Astrocyte (in vitro differentiated cells and primary cell): ENCODE measurements at regions not wholly inside any gene's neighbourhood (a gene's known extent, or its start where the extent isn't known, plus 50 kb on each side); places are given as distances from the start of the nearest gene placed in this dataset.
A peak's percentile ranks its signal among the peaks of the same experiment; 100 is the strongest.

Experiments
- DNase-seq: peaks from one replicate; pipeline ENCODE4 v3.0.0-alpha.2; 2010; ENCODE audit warnings: low read depth
- FAIRE-seq: peaks from 2 replicates; lab custom pipeline; 2011; peaks lifted over from hg19 to GRCh38; lab: Jason Lieb, UNC
- H2AFZ ChIP-seq: 2 replicates; pipeline ENCODE4 v1.6.0; 2012; ENCODE audit warnings: low read depth, low read length, inconsistent platforms
- H3K27ac ChIP-seq: 2 replicates; pipeline ENCODE4 v1.5.1; 2011; ENCODE audit warnings: low read depth, low read length, inconsistent platforms
- H3K27me3 ChIP-seq: 2 replicates; pipeline ENCODE4 v1.6.0; 2011; ENCODE audit warnings: low read length, inconsistent platforms; ENCODE audit not compliant: insufficient read depth
- H3K36me3 ChIP-seq: 2 replicates; pipeline ENCODE4 v1.5.1; 2011; ENCODE audit warnings: low read length, inconsistent platforms; ENCODE audit not compliant: insufficient read depth
- H3K4me1 ChIP-seq: 2 replicates; pipeline ENCODE4 v1.5.1; 2011; ENCODE audit warnings: low read length, inconsistent platforms; ENCODE audit not compliant: insufficient read depth
- H3K4me2 ChIP-seq: 2 replicates; pipeline ENCODE4 v1.6.0; 2012; ENCODE audit warnings: low read length, inconsistent platforms
- H3K4me3 ChIP-seq: 2 replicates; pipeline ENCODE4 v1.5.1; 2011; ENCODE audit warnings: low read depth, mild to moderate bottlenecking, low read length, inconsistent platforms; ENCODE audit not compliant: insufficient read depth
- H3K79me2 ChIP-seq: 2 replicates; pipeline ENCODE4 v1.6.0; 2012; ENCODE audit warnings: mild to moderate bottlenecking, low read length, inconsistent platforms; ENCODE audit not compliant: insufficient read depth
- H3K9ac ChIP-seq: 2 replicates; pipeline ENCODE4 v1.6.0; 2012; ENCODE audit warnings: mild to moderate bottlenecking, low read length, inconsistent platforms
- H3K9me3 ChIP-seq: 2 replicates; pipeline ENCODE4 v1.5.1; 2012; ENCODE audit warnings: low read depth, mild to moderate bottlenecking, low read length, inconsistent platforms; ENCODE audit not compliant: insufficient read depth
- H4K20me1 ChIP-seq: 2 replicates; pipeline ENCODE4 v1.6.0; 2012; ENCODE audit warnings: low read length, inconsistent platforms; ENCODE audit not compliant: insufficient read depth
- H3K27ac Mint-ChIP-seq: one replicate; pipeline ENCODE4 v1.8.0; 2021; ENCODE audit warnings: mild to moderate bottlenecking, mixed read lengths; ENCODE audit not compliant: unreplicated experiment
- H3K27me3 Mint-ChIP-seq: one replicate; pipeline ENCODE4 v1.8.0; 2021; ENCODE audit warnings: low read depth, mixed read lengths; ENCODE audit not compliant: unreplicated experiment
- H3K36me3 Mint-ChIP-seq: one replicate; pipeline ENCODE4 v1.8.0; 2021; ENCODE audit warnings: low read depth, mixed read lengths; ENCODE audit not compliant: unreplicated experiment
- H3K4me1 Mint-ChIP-seq: one replicate; pipeline ENCODE4 v1.8.0; 2021; ENCODE audit warnings: low read depth, mixed read lengths; ENCODE audit not compliant: unreplicated experiment
- H3K4me3 Mint-ChIP-seq: one replicate; pipeline ENCODE4 v1.8.0; 2021; ENCODE audit warnings: mild to moderate bottlenecking, moderate library complexity, mixed read lengths; ENCODE audit not compliant: unreplicated experiment
- H3K9me3 Mint-ChIP-seq: one replicate; pipeline ENCODE4 v1.8.0; 2021; ENCODE audit warnings: mild to moderate bottlenecking, mixed read lengths; ENCODE audit not compliant: unreplicated experiment
- EZH2 ChIP-seq: IDR thresholded peaks from 2 replicates; pipeline ENCODE4 v1.6.1; 2012; ENCODE audit warnings: mild to moderate bottlenecking, low read length, inconsistent platforms; ENCODE audit not compliant: insufficient read depth
- TF ChIP-seq, protein P1 (sequence below): IDR thresholded peaks from 2 replicates; pipeline ENCODE4 v1.5.1; 2011; ENCODE audit warnings: low read depth, mild to moderate bottlenecking, inconsistent platforms, low read length, moderate library complexity; ENCODE audit not compliant: insufficient read depth

DNA sequence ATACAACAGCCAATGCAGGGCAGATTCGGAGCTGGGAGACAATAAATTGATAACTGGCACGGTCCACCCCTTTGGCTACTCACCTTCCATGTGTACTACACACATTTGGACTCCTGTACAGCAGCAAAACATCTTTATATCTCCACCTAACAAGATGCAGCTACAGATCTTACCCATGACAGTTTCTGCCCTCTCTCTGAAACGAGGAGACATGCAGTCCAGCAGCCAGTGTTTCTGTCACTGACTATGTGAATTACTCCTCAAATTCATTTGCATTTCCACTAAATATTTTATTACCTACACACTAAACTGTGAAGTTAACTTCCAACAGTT is 58.7 kb upstream of the BEGAIN start:
- TF ChIP-seq EZH2, result no peak
- TF ChIP-seq, protein P1, sequence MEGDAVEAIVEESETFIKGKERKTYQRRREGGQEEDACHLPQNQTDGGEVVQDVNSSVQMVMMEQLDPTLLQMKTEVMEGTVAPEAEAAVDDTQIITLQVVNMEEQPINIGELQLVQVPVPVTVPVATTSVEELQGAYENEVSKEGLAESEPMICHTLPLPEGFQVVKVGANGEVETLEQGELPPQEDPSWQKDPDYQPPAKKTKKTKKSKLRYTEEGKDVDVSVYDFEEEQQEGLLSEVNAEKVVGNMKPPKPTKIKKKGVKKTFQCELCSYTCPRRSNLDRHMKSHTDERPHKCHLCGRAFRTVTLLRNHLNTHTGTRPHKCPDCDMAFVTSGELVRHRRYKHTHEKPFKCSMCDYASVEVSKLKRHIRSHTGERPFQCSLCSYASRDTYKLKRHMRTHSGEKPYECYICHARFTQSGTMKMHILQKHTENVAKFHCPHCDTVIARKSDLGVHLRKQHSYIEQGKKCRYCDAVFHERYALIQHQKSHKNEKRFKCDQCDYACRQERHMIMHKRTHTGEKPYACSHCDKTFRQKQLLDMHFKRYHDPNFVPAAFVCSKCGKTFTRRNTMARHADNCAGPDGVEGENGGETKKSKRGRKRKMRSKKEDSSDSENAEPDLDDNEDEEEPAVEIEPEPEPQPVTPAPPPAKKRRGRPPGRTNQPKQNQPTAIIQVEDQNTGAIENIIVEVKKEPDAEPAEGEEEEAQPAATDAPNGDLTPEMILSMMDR, result no peak
- no peak overlapping the region for H2AFZ ChIP-seq
- Mint-ChIP-seq H3K36me3 (no peaks in the 10 kb centered on the region), H3K4me3 (no peak overlapping the region), H3K27me3 (peaks cover 30% of the 10 kb centered on the region), H3K27ac (no peak overlapping the region), H3K4me1 (peaks cover 5% of the 10 kb centered on the region), H3K9me3 (peaks cover 5% of the 10 kb centered on the region)
- no peak overlapping the region for H3K4me3 ChIP-seq
- no peak overlapping the region for H3K4me2 ChIP-seq
- no peaks in the 10 kb centered on the region for H3K27me3 ChIP-seq
- no peak overlapping the region for H3K9ac ChIP-seq
- FAIRE-seq (no peak), DNase-seq (no peak)
- no peaks in the 10 kb centered on the region for H3K79me2 ChIP-seq
- peaks cover 12% of the 10 kb centered on the region for H3K4me1 ChIP-seq
- no peaks in the 10 kb centered on the region for H3K9me3 ChIP-seq
- no peaks in the 10 kb centered on the region for H4K20me1 ChIP-seq
- no peak overlapping the region for H3K27ac ChIP-seq
- no peaks in the 10 kb centered on the region for H3K36me3 ChIP-seq

GRCh38 chr14:100648474-100649172 is 61.4 kb upstream of the BEGAIN start:
- Mint-ChIP-seq H3K9me3 (peaks cover 11% of the 10 kb centered on the region), H3K27ac (no peak overlapping the region), H3K27me3 (peaks cover 45% of the 10 kb centered on the region), H3K36me3 (no peaks in the 10 kb centered on the region), H3K4me3 (no peak overlapping the region), H3K4me1 (peaks cover 5% of the 10 kb centered on the region)
- Histone ChIP-seq H3K9ac (no peak overlapping the region), H3K27me3 (no peaks in the 10 kb centered on the region), H3K79me2 (no peaks in the 10 kb centered on the region), H3K9me3 (no peaks in the 10 kb centered on the region), H3K36me3 (no peaks in the 10 kb centered on the region), H2AFZ (no peak overlapping the region), H3K4me3 (no peak overlapping the region), H4K20me1 (no peaks in the 10 kb centered on the region), H3K27ac (no peak overlapping the region), H3K4me1 (peaks cover 9% of the 10 kb centered on the region), H3K4me2 (peak overlapping the region; percentile 2)
- no peak for TF ChIP-seq EZH2
- TF ChIP-seq, protein P1, result no peak
- FAIRE-seq (no peak), DNase-seq (no peak)

GRCh38 chr14:100649173-100649519 is 61.9 kb upstream of the BEGAIN start:
- FAIRE-seq, result no peak
- H3K9ac ChIP-seq, result no peak overlapping the region
- Mint-ChIP-seq H3K9me3 (peaks cover 11% of the 10 kb centered on the region), H3K36me3 (no peaks in the 10 kb centered on the region), H3K27me3 (peaks cover 48% of the 10 kb centered on the region), H3K4me1 (peaks cover 5% of the 10 kb centered on the region), H3K27ac (no peak overlapping the region), H3K4me3 (no peak overlapping the region)
- no peaks in the 10 kb centered on the region for H3K9me3 ChIP-seq
- H3K4me2 ChIP-seq, result peak overlapping the region; percentile 2
- H3K4me3 ChIP-seq, result no peak overlapping the region
- peak; percentile 69 for DNase-seq
- no peak overlapping the region for H2AFZ ChIP-seq
- TF ChIP-seq EZH2, result no peak
- TF ChIP-seq, protein P1, result no peak
- H3K79me2 ChIP-seq, result no peaks in the 10 kb centered on the region
- no peaks in the 10 kb centered on the region for H3K27me3 ChIP-seq
- no peaks in the 10 kb centered on the region for H4K20me1 ChIP-seq
- H3K27ac ChIP-seq, result no peak overlapping the region
- no peaks in the 10 kb centered on the region for H3K36me3 ChIP-seq
- H3K4me1 ChIP-seq, result peaks cover 9% of the 10 kb centered on the region
